Right lung (tissue), 2 donors: ENCODE measurements at regions not wholly inside any gene's neighbourhood (a gene's known extent, or its start where the extent isn't known, plus 50 kb on each side); places are given as distances from the start of the nearest gene placed in this dataset.

Experiments used
- DNase-seq, 2 donors: peaks; one replicate each; pipeline ENCODE4 v3.0.0-alpha.2; 2013

- DNase-seq: no peak
These were observed 58.3 kb upstream of the SPATA31E1 start for GRCh38 chr9:87824216-87824875.

GRCh38 chr9:87824886-87825285 lies 57.8 kb upstream of the SPATA31E1 start:
- no peak for DNase-seq

GRCh38 chr9:87826331-87826730 lies 56.3 kb upstream of the SPATA31E1 start:
- no peak for DNase-seq

GRCh38 chr9:87827341-87827740 lies 55.3 kb upstream of the SPATA31E1 start:
- no peak for DNase-seq

GRCh38 chr9:87829756-87830155 lies 52.9 kb upstream of the SPATA31E1 start:
- no peak for DNase-seq

- no peak for DNase-seq
These were observed 52.2 kb upstream of the SPATA31E1 start for GRCh38 chr9:87830446-87830845.

- no peak for DNase-seq
These were observed 51.5 kb upstream of the SPATA31E1 start for GRCh38 chr9:87831159-87831558.
